HepG2 (cell line): ENCODE measurements at regions not wholly inside any gene's neighbourhood (a gene's known extent, or its start where the extent isn't known, plus 50 kb on each side); places are given as distances from the start of the nearest gene placed in this dataset.

Source experiments
- ATAC-seq: fragments of 200-7000 bp; cut with Tn5 transposase; 3 replicates; pipeline ENCODE4 v1.9.1; 2020; ENCODE audit warnings: mild to moderate bottlenecking, moderate library complexity
- BruUV-seq: library from RNA; stranded (reverse); fragments of 400-500 nt; replicated peaks from 2 replicates; lab custom pipeline; 2021; lab: Mats Ljungman, UMichigan
- CTCF ChIA-PET: fragments of 300-600 bp; formaldehyde crosslinking; extraction: SDS; loops from one replicate; lab custom pipeline; 2021; ENCODE audit warnings: low total read pairs, inconsistent platforms, low intra/inter-chr PET ratio; lab: Yijun Ruan, JAX
- POLR2A ChIA-PET: fragments of 350-600 bp; sonication (Branson Sonifier 250); formaldehyde crosslinking; loops from one replicate; lab custom pipeline; 2020; ENCODE audit warnings: antibody characterized with exemption, inconsistent platforms; lab: Yijun Ruan, JAX
- DNase-seq: peaks from one replicate; pipeline ENCODE4 v3.0.0-alpha.2; 2015; ENCODE audit warnings: low spot score
- FAIRE-seq: peaks from 3 replicates; lab custom pipeline; 2011; peaks lifted over from hg19 to GRCh38; lab: Jason Lieb, UNC
- H2AFZ ChIP-seq: one replicate; pipeline ENCODE4 v1.6.1; 2011; ENCODE audit warnings: low read length, inconsistent platforms
- H3K27ac ChIP-seq: fragments of 300-600 bp; 3 replicates; pipeline ENCODE4 v1.8.0; 2011; ENCODE audit warnings: mixed run types, mild to moderate bottlenecking, mixed read lengths, low read length, inconsistent platforms; ENCODE audit not compliant: insufficient read depth; ENCODE audit errors: extremely low read length
- H3K27me3 ChIP-seq, 2 experiments: fragments of 200-600 bp in 1 of 2; 2 replicates in 1 of 2; 3 replicates in 1 of 2; pipeline versions ENCODE4 v1.6.0 to v1.8.0; 2011; ENCODE audit warnings: low read length in 2 of 2, mild to moderate bottlenecking in 2 of 2, moderate library complexity in 2 of 2, inconsistent platforms in 1 of 2; ENCODE audit not compliant: insufficient read depth in 2 of 2, control insufficient read depth in 1 of 2
- H3K36me3 ChIP-seq, 2 experiments: fragments of 200-600 bp in 1 of 2; replicated peaks in 1 of 2; 2 replicates in 1 of 2; 3 replicates in 1 of 2; pipeline versions ENCODE4 v1.5.1 to v1.8.0; 2011; ENCODE audit warnings: low read length in 2 of 2, inconsistent platforms in 1 of 2; ENCODE audit not compliant: insufficient read depth in 2 of 2, control insufficient read depth in 1 of 2
- H3K4me1 ChIP-seq: 2 replicates; pipeline ENCODE4 v1.5.1; 2012; ENCODE audit warnings: low read length, inconsistent platforms; ENCODE audit not compliant: insufficient read depth
- H3K4me2 ChIP-seq: 2 replicates; pipeline ENCODE4 v1.6.0; 2011; ENCODE audit warnings: low read depth, low read length, inconsistent platforms
- H3K4me3 ChIP-seq, 3 experiments: fragments of 200-600 bp in 1 of 3; sonication (generic), shearing (Covaris generic) in 1 of 3; replicated peaks in 1 of 3; 2 replicates each; pipeline ENCODE4 v1.5.1; 2011 to 2016; ENCODE audit warnings: low read length in 3 of 3, inconsistent platforms in 2 of 3, low read depth in 2 of 3, mild to moderate bottlenecking in 2 of 3, control low read depth in 1 of 3, mixed read lengths in 1 of 3; ENCODE audit not compliant: insufficient read depth in 1 of 3
- H3K79me2 ChIP-seq: one replicate; pipeline ENCODE4 v1.6.1; 2011; ENCODE audit warnings: low read length, inconsistent platforms; ENCODE audit not compliant: insufficient read depth
- H3K9ac ChIP-seq: 2 replicates; pipeline ENCODE4 v1.6.0; 2011; ENCODE audit warnings: mild to moderate bottlenecking, low read depth, low read length, inconsistent platforms; ENCODE audit not compliant: insufficient read depth
- H3K9me3 ChIP-seq: 2 replicates; pipeline ENCODE4 v1.5.1; 2012; ENCODE audit warnings: mild to moderate bottlenecking, low read length
- H4K20me1 ChIP-seq: 2 replicates; pipeline ENCODE4 v1.6.0; 2011; ENCODE audit warnings: inconsistent platforms, mild to moderate bottlenecking, low read length, moderate library complexity; ENCODE audit not compliant: insufficient read depth
- CREM ChIP-seq, 2 experiments: sonication (generic) in 1 of 2; formaldehyde crosslinking in 1 of 2; IDR thresholded peaks; 2 replicates each; pipeline versions ENCODE4 v1.4.0 to v1.6.1; 2016 to 2020; ENCODE audit warnings: antibody characterized with exemption in 1 of 2, mild to moderate bottlenecking in 1 of 2, missing genetic modification reagents in 1 of 2
- HMG20A ChIP-seq: IDR thresholded peaks from 2 replicates; pipeline ENCODE4 v1.6.1; 2016; ENCODE audit warnings: borderline replicate concordance
- KDM6A ChIP-seq: IDR thresholded peaks from 2 replicates; pipeline ENCODE4 v1.6.1; 2016; ENCODE audit warnings: low read depth
- KMT2B ChIP-seq: IDR thresholded peaks from 2 replicates; pipeline ENCODE4 v1.6.1; 2016; ENCODE audit warnings: missing genetic modification reagents, missing compliant biosample characterization
- MEF2D ChIP-seq: sonication (generic); formaldehyde crosslinking; IDR thresholded peaks from 2 replicates; pipeline ENCODE4 v1.5.1; 2020; ENCODE audit warnings: mild to moderate bottlenecking, missing genetic modification reagents
- NCOR1 ChIP-seq: fragments of 200-600 bp; sonication (generic); IDR thresholded peaks from 2 replicates; pipeline ENCODE4 v1.7.0; 2017; ENCODE audit warnings: antibody characterized with exemption, low read length, borderline replicate concordance
- NONO ChIP-seq, 2 experiments: fragments of 450-650 bp in 1 of 2; sonication (generic) in 1 of 2; formaldehyde crosslinking in 1 of 2; IDR thresholded peaks in 1 of 2; conservative IDR thresholded peaks in 1 of 2; 2 replicates each; pipeline versions ENCODE4 v1.6.1 to v1.8.0; 2017 to 2022; ENCODE audit warnings: mild to moderate bottlenecking in 1 of 2, missing genetic modification reagents in 1 of 2, moderate library complexity in 1 of 2
- PAXIP1 ChIP-seq: sonication (generic); formaldehyde crosslinking; conservative IDR thresholded peaks from 2 replicates; pipeline ENCODE4 v1.4.0; 2020; ENCODE audit warnings: mild to moderate bottlenecking, missing genetic modification reagents, moderate library complexity
- RARA ChIP-seq: IDR thresholded peaks from 2 replicates; pipeline ENCODE4 v1.6.1; 2016; ENCODE audit warnings: missing genetic modification reagents, missing compliant biosample characterization
- TFE3 ChIP-seq: IDR thresholded peaks from 2 replicates; pipeline ENCODE4 v1.6.1; 2016
- THAP11 ChIP-seq: IDR thresholded peaks from 2 replicates; pipeline ENCODE4 v1.6.1; 2016; ENCODE audit warnings: missing biosample characterization, missing genetic modification reagents
- ZBTB3 ChIP-seq: sonication (generic); formaldehyde crosslinking; IDR thresholded peaks from 2 replicates; pipeline ENCODE4 v1.4.0; 2020; ENCODE audit warnings: low read depth, mild to moderate bottlenecking, moderate library complexity, missing genetic modification reagents, borderline replicate concordance
- ZNF33A ChIP-seq: sonication (generic); formaldehyde crosslinking; IDR thresholded peaks from 2 replicates; pipeline ENCODE4 v1.5.1; 2020; ENCODE audit warnings: missing genetic modification reagents, mild to moderate bottlenecking, moderate library complexity, borderline replicate concordance
- ZNF639 ChIP-seq: conservative IDR thresholded peaks from 2 replicates; pipeline ENCODE4 v1.6.1; 2018; ENCODE audit warnings: missing genetic modification reagents
- ZNF703 ChIP-seq: sonication (generic); formaldehyde crosslinking; IDR thresholded peaks from 2 replicates; pipeline ENCODE4 v1.5.1; 2020; ENCODE audit warnings: missing genetic modification reagents, mild to moderate bottlenecking, moderate library complexity, borderline replicate concordance
- ZNF770 ChIP-seq: sonication (generic); formaldehyde crosslinking; IDR thresholded peaks from 2 replicates; pipeline ENCODE4 v1.5.0; 2020; ENCODE audit warnings: mild to moderate bottlenecking, missing genetic modification reagents
- WGBS: methylation state at CpG from one replicate; pipeline ENCODE4 v1.1.6; 2017; ENCODE audit warnings: low lambda C conversion rate; 5-methylcytosine and 5-hydroxymethylcytosine counted together
- in situ Hi-C: cut with HindIII; loops from 2 replicates; pipeline ENCODE4 v1.10.0; 2017; ENCODE audit warnings: low pct_unique_long_range_greater_than_20kb; ENCODE audit not compliant: extremely low pct_ligation_motif_present
- intact Hi-C: fragments of 100-400 bp; cut with micrococcal nuclease; formaldehyde crosslinking; loops from one replicate; pipeline ENCODE4 v1.10.0; 2022; ENCODE audit not compliant: unreplicated experiment

GRCh38 chr16:10269632-10270031 is 87.4 kb upstream of the GRIN2A start:
- intact Hi-C loops = loop anchor here (5.0 kb wide), 1 partner anchor 1502 kb away; no protein-coding TSS in a partner anchor
- Histone ChIP-seq H3K4me2 (peak overlapping the region; percentile 13; the same call in 1 of the 2 replicates), H3K36me3 (no peaks in the 10 kb centered on the region), H3K79me2 (no peaks in the 10 kb centered on the region), H3K9me3 (peaks cover 9% of the 10 kb centered on the region), H2AFZ (no peak overlapping the region), H3K9ac (no peak overlapping the region), H3K27ac (peak overlapping the region; percentile 21), H3K27me3 (no peaks in the 10 kb centered on the region), H3K4me3 (no peak overlapping the region), H4K20me1 (no peaks in the 10 kb centered on the region), H3K4me1 (peaks cover 78% of the 10 kb centered on the region)
- in situ Hi-C loops = no loop called here
- ChIA-PET POLR2A (interaction anchor here (0.9 to 1.8 kb wide), 6 partner anchors 12 to 116 kb away, joined by 3 to 8 read pairs (median 4); partner anchors contain the start of gene ATF7IP2), CTCF (no interaction called here)
- ATAC-seq (no peak), DNase-seq (peak; percentile 86), FAIRE-seq (peak; percentile 47)
- BruUV-seq = no TSS peak
- 40% methylated on average over 1 of the region's 1 CpG for WGBS
- peak; percentile 89 for TF ChIP-seq NCOR1
- TF ChIP-seq NONO (IDR thresholded peaks at IDR 0.05) = no peak
- TF ChIP-seq NONO (CRISPR knock-in tag; conservative IDR thresholded peaks at IDR 0.05) = no peak; the same call in 1 of the 2 replicates
- peak; percentile 71; the same call in 1 of the 2 replicates for TF ChIP-seq CREM (IDR thresholded peaks at IDR 0.05)
- no peak for TF ChIP-seq CREM (CRISPR knock-in tag; IDR thresholded peaks at IDR 0.05)
- TF ChIP-seq TFE3 (CRISPR knock-in tag) = peak; percentile 14; the same call in 1 of the 2 replicates
- peak; percentile 57; the same call in 1 of the 2 replicates for TF ChIP-seq THAP11
- TF ChIP-seq ZNF639 = no peak
- TF ChIP-seq ZNF33A = no peak
- TF ChIP-seq ZNF703 (CRISPR knock-in tag) = no peak
- TF ChIP-seq ZNF770 (CRISPR knock-in tag) = 0 out of 2 replicates have a peak, but pooled peaks have one; percentile 23
- TF ChIP-seq MEF2D (CRISPR knock-in tag) = 0 out of 2 replicates have a peak, but pooled peaks have one; percentile 22
- peak; percentile 66 for TF ChIP-seq HMG20A
- peak; percentile 67; the same call in 1 of the 2 replicates for TF ChIP-seq KDM6A (CRISPR knock-in tag)
- peak; percentile 86 for TF ChIP-seq PAXIP1 (CRISPR knock-in tag)
- peak; percentile 93; the same call in 1 of the 2 replicates for TF ChIP-seq ZBTB3 (CRISPR knock-in tag)
- TF ChIP-seq RARA (CRISPR knock-in tag) = peak; percentile 89
- 0 out of 2 replicates have a peak, but pooled peaks have one; percentile 11 for TF ChIP-seq KMT2B (CRISPR knock-in tag)
